ENCODE measurements at regions not wholly inside any gene's neighbourhood (a gene's known extent, or its start where the extent isn't known, plus 50 kb on each side); places are given as distances from the start of the nearest gene placed in this dataset.
"Not testable (repeated sequence)": the region's sequence is repeated elsewhere in the genome, so short reads cannot be mapped to it uniquely, and the experiment has no call there.

DNA sequence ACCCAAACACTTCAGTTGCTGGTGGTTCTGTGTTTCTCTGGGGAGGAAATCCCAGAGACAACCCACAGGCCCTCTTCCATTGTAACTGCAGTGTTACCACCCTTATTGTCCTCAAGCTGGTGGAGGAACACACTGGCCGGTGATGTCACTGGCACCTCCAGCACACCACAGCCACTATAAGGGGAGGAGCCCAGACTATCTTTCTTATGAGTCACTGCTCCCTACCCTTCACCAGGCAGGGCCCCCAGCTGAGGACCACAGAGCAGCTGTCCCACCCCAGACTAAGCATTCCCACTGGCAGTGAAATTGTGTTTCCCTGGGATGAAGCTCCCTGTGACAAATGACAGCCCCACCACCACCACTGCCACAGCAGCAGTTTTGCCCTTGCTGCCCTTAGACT lies 171.8 kb upstream of the FGF16 start (continued):
- TF ChIP-seq ZNF585B (tag by site-specific recombination; IDR thresholded peaks at IDR 0.05) (no peak), ZNF24 (tag by site-specific recombination; IDR thresholded peaks at IDR 0.05) (no peak), ZNF341 (tag by site-specific recombination; IDR thresholded peaks at IDR 0.05; ENCODE audit: low read depth) (no peak), ZSCAN30 (tag by site-specific recombination; IDR thresholded peaks at IDR 0.05) (no peak), ZNF544 (tag by site-specific recombination; IDR thresholded peaks at IDR 0.05) (no peak)

DNA sequence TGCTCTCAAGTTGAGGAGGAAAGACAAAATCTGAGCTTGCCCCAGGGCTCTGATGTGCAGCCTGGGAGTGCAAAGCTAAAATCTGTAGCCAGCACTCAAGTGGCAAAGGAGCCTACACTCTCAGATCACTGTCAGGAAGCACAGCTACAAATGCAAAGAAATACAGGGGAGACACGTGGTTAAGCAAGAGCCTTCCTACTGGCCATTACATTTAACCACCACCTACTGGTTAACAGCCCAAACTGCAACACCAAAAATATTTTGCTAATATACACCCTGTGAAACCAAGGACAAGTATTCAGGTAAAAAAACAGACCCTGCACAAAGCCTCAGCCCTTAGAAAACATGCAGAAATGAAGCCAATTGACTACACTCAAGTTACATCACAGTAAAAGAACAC lies 170.4 kb upstream of the FGF16 start:
- Histone ChIP-seq H3K9me3 (ENCODE audit: control insufficient read depth, insufficient read depth, low read depth, low read length) (peaks cover 3% of the 10 kb centered on the region; the same call in 1 of the 2 replicates), H3K4me1 (ENCODE audit: control insufficient read depth, insufficient read depth, low read length) (no peaks in the 10 kb centered on the region), H3K36me3 (ENCODE audit: control insufficient read depth in 2 of 2, insufficient read depth in 1 of 2, low read length in 2 of 2) (no peaks in the 10 kb centered on the region), H3K27ac (ENCODE audit: extremely low read depth, low read depth, low read length) (no peak overlapping the region), H3K4me3 (ENCODE audit: low read depth, low read length) (no peak overlapping the region)
- ChIA-PET CTCF (no interaction called here), POLR2A (no interaction called here)
- TF ChIP-seq, protein P1, sequence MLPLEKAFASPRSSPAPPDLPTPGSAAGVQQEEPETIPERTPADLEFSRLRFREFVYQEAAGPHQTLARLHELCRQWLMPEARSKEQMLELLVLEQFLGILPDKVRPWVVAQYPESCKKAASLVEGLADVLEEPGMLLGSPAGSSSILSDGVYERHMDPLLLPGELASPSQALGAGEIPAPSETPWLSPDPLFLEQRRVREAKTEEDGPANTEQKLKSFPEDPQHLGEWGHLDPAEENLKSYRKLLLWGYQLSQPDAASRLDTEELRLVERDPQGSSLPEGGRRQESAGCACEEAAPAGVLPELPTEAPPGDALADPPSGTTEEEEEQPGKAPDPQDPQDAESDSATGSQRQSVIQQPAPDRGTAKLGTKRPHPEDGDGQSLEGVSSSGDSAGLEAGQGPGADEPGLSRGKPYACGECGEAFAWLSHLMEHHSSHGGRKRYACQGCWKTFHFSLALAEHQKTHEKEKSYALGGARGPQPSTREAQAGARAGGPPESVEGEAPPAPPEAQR (tag by site-specific recombination; IDR thresholded peaks at IDR 0.05) = no peak
- no peak for TF ChIP-seq ZNF394 (tag by site-specific recombination; IDR thresholded peaks at IDR 0.05; ENCODE audit: borderline replicate concordance)
- no peak for TF ChIP-seq GFI1B (tag by site-specific recombination; IDR thresholded peaks at IDR 0.05)
- no peak for TF ChIP-seq ZNF350 (tag by site-specific recombination; IDR thresholded peaks at IDR 0.05)
- TF ChIP-seq SALL2 (tag by site-specific recombination; IDR thresholded peaks at IDR 0.05; ENCODE audit: borderline replicate concordance) = no peak
- no peak for TF ChIP-seq PRDM6 (tag by site-specific recombination; IDR thresholded peaks at IDR 0.05)
- TF ChIP-seq ZNF510 (tag by site-specific recombination; IDR thresholded peaks at IDR 0.05; ENCODE audit: insufficient replicate concordance) = no peak

GRCh38 chrX:77277911-77278310 lies 169.3 kb upstream of the FGF16 start:
- Histone ChIP-seq H3K9me3 (ENCODE audit: control insufficient read depth, insufficient read depth, low read depth, low read length) (peaks cover 3% of the 10 kb centered on the region; the same call in 1 of the 2 replicates), H3K4me1 (ENCODE audit: control insufficient read depth, insufficient read depth, low read length) (no peaks in the 10 kb centered on the region), H3K4me3 (ENCODE audit: low read depth, low read length) (no peak overlapping the region), H3K27ac (ENCODE audit: extremely low read depth, low read depth, low read length) (no peak overlapping the region), H3K36me3 (ENCODE audit: control insufficient read depth in 2 of 2, insufficient read depth in 1 of 2, low read length in 2 of 2) (no peaks in the 10 kb centered on the region)
- ChIA-PET POLR2A (no interaction called here), CTCF (no interaction called here)
- TF ChIP-seq ZSCAN23 (tag by site-specific recombination; IDR thresholded peaks at IDR 0.05) (no peak), ZNF211 (tag by site-specific recombination; IDR thresholded peaks at IDR 0.05; ENCODE audit: low read depth) (no peak), OVOL3 (tag by site-specific recombination; IDR thresholded peaks at IDR 0.05) (no peak), OSR2 (tag by site-specific recombination; IDR thresholded peaks at IDR 0.05) (no peak), ZNF561 (tag by site-specific recombination; IDR thresholded peaks at IDR 0.05; ENCODE audit: borderline replicate concordance) (no peak)
- TF ChIP-seq, protein P2, sequence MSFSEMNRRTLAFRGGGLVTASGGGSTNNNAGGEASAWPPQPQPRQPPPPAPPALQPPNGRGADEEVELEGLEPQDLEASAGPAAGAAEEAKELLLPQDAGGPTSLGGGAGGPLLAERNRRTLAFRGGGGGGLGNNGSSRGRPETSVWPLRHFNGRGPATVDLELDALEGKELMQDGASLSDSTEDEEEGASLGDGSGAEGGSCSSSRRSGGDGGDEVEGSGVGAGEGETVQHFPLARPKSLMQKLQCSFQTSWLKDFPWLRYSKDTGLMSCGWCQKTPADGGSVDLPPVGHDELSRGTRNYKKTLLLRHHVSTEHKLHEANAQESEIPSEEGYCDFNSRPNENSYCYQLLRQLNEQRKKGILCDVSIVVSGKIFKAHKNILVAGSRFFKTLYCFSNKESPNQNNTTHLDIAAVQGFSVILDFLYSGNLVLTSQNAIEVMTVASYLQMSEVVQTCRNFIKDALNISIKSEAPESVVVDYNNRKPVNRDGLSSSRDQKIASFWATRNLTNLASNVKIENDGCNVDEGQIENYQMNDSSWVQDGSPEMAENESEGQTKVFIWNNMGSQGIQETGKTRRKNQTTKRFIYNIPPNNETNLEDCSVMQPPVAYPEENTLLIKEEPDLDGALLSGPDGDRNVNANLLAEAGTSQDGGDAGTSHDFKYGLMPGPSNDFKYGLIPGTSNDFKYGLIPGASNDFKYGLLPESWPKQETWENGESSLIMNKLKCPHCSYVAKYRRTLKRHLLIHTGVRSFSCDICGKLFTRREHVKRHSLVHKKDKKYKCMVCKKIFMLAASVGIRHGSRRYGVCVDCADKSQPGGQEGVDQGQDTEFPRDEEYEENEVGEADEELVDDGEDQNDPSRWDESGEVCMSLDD (tag by site-specific recombination; IDR thresholded peaks at IDR 0.05) = no peak

- H3K4me1 ChIP-seq (ENCODE audit: control insufficient read depth, insufficient read depth, low read length); H3K4me3 ChIP-seq (ENCODE audit: low read depth, low read length); POLR2A ChIA-PET; H3K27ac ChIP-seq (ENCODE audit: extremely low read depth, low read depth, low read length); H3K9me3 ChIP-seq (ENCODE audit: control insufficient read depth, insufficient read depth, low read depth, low read length); CTCF ChIA-PET; H3K36me3 ChIP-seq (ENCODE audit: control insufficient read depth in 2 of 2, insufficient read depth in 1 of 2, low read length in 2 of 2): not testable (repeated sequence)
Observed at GRCh38 chrX:77279373-77279772, 167.8 kb upstream of the FGF16 start.
